ENCODE measurements at regions not wholly inside any gene's neighbourhood (a gene's known extent, or its start where the extent isn't known, plus 50 kb on each side); places are given as distances from the start of the nearest gene placed in this dataset.

GRCh38 chr4:66577922-66578321 lies 907.6 kb upstream of the EPHA5 start:
- Histone ChIP-seq H3K36me3 (ENCODE audit: control insufficient read depth in 1 of 2, insufficient read depth in 2 of 2, low read length in 2 of 2) (no peaks in the 10 kb centered on the region), H3K23ac (ENCODE audit: low read length) (no peak overlapping the region), H3K9me3 (ENCODE audit: insufficient read depth, low read depth, low read length) (no peaks in the 10 kb centered on the region), H2BK120ac (ENCODE audit: insufficient read depth, low read length, poor library complexity) (no peak overlapping the region), H4K12ac (ENCODE audit: low read depth, low read length) (no peak overlapping the region), H3K14ac (ENCODE audit: low read length) (no peak overlapping the region), H4K8ac (ENCODE audit: low read depth, low read length) (no peak overlapping the region), H2AK5ac (ENCODE audit: low read length) (no peak overlapping the region), H2BK5ac (ENCODE audit: low read depth, low read length, poor library complexity) (no peak overlapping the region), H3K9ac (ENCODE audit: low read length) (no peak overlapping the region), H3K27ac (ENCODE audit: low read depth, low read length) (no peak overlapping the region), H4K91ac (ENCODE audit: low read depth, low read length) (no peak overlapping the region), H3K18ac (ENCODE audit: low read length) (no peak overlapping the region), H3K79me2 (ENCODE audit: control insufficient read depth, insufficient read depth, low read length, poor library complexity) (no peaks in the 10 kb centered on the region), H3K4me2 (ENCODE audit: low read length) (no peak overlapping the region), H3K27me3 (ENCODE audit: insufficient read depth, low read length) (no peaks in the 10 kb centered on the region), H3K79me1 (ENCODE audit: low read length) (no peaks in the 10 kb centered on the region), H3K4me1 (ENCODE audit: control insufficient read depth in 1 of 2, insufficient read depth in 2 of 2, low read length in 2 of 2) (peaks cover 0 to 2% of the 10 kb centered on the region in 2 experiments), H2AFZ (ENCODE audit: insufficient read depth, low read length, poor library complexity) (no peak overlapping the region), H2BK12ac (ENCODE audit: low read length) (no peak overlapping the region), H3K4me3 (ENCODE audit: low read depth, low read length) (no peak overlapping the region), H3K4ac (ENCODE audit: low read depth, low read length) (no peak overlapping the region)
- WGBS (ENCODE audit: extremely low coverage, insufficient coverage, insufficient read length): no CpG with 5 or more reads among the region's 2 CpGs
- no peak for DNase-seq

- no peak overlapping the region for H4K91ac ChIP-seq (ENCODE audit: low read depth, low read length)
- no peak overlapping the region for H3K4ac ChIP-seq (ENCODE audit: low read depth, low read length)
- no peak overlapping the region for H2BK12ac ChIP-seq (ENCODE audit: low read length)
- H3K9ac ChIP-seq (ENCODE audit: low read length): no peak overlapping the region
- no CpG with 5 or more reads among the region's 11 CpGs for WGBS (ENCODE audit: extremely low coverage, insufficient coverage, insufficient read length)
- H3K36me3 ChIP-seq (ENCODE audit: control insufficient read depth in 1 of 2, insufficient read depth in 2 of 2, low read length in 2 of 2): no peaks in the 10 kb centered on the region
- peaks cover 0 to 2% of the 10 kb centered on the region in 2 experiments for H3K4me1 ChIP-seq (ENCODE audit: control insufficient read depth in 1 of 2, insufficient read depth in 2 of 2, low read length in 2 of 2)
- H3K18ac ChIP-seq (ENCODE audit: low read length): no peak overlapping the region
- H2BK5ac ChIP-seq (ENCODE audit: low read depth, low read length, poor library complexity): no peak overlapping the region
- no peak overlapping the region for H4K8ac ChIP-seq (ENCODE audit: low read depth, low read length)
- no peak overlapping the region for H3K23ac ChIP-seq (ENCODE audit: low read length)
- DNase-seq: no peak
- no peaks in the 10 kb centered on the region for H3K79me2 ChIP-seq (ENCODE audit: control insufficient read depth, insufficient read depth, low read length, poor library complexity)
- H3K9me3 ChIP-seq (ENCODE audit: insufficient read depth, low read depth, low read length): no peaks in the 10 kb centered on the region
- H3K14ac ChIP-seq (ENCODE audit: low read length): no peak overlapping the region
- no peak overlapping the region for H2BK120ac ChIP-seq (ENCODE audit: insufficient read depth, low read length, poor library complexity)
- no peak overlapping the region for H3K4me2 ChIP-seq (ENCODE audit: low read length)
- H3K27ac ChIP-seq (ENCODE audit: low read depth, low read length): no peak overlapping the region
- H3K27me3 ChIP-seq (ENCODE audit: insufficient read depth, low read length): no peaks in the 10 kb centered on the region
- no peak overlapping the region for H3K4me3 ChIP-seq (ENCODE audit: low read depth, low read length)
- H2AK5ac ChIP-seq (ENCODE audit: low read length): no peak overlapping the region
- no peaks in the 10 kb centered on the region for H3K79me1 ChIP-seq (ENCODE audit: low read length)
- H2AFZ ChIP-seq (ENCODE audit: insufficient read depth, low read length, poor library complexity): no peak overlapping the region
- H4K12ac ChIP-seq (ENCODE audit: low read depth, low read length): no peak overlapping the region
Observed at GRCh38 chr4:66575008-66575696, 904.9 kb upstream of the EPHA5 start.

- Histone ChIP-seq H3K9me3 (ENCODE audit: insufficient read depth, low read depth, low read length) (no peaks in the 10 kb centered on the region), H3K27ac (ENCODE audit: low read depth, low read length) (no peak overlapping the region), H3K18ac (ENCODE audit: low read length) (no peak overlapping the region), H2BK5ac (ENCODE audit: low read depth, low read length, poor library complexity) (no peak overlapping the region), H3K23ac (ENCODE audit: low read length) (no peak overlapping the region), H2AK5ac (ENCODE audit: low read length) (no peak overlapping the region), H3K36me3 (ENCODE audit: control insufficient read depth in 1 of 2, insufficient read depth in 2 of 2, low read length in 2 of 2) (no peaks in the 10 kb centered on the region), H3K4me2 (ENCODE audit: low read length) (no peak overlapping the region), H3K9ac (ENCODE audit: low read length) (no peak overlapping the region), H3K27me3 (ENCODE audit: insufficient read depth, low read length) (no peaks in the 10 kb centered on the region), H3K4me3 (ENCODE audit: low read depth, low read length) (no peak overlapping the region), H3K79me1 (ENCODE audit: low read length) (no peaks in the 10 kb centered on the region), H2AFZ (ENCODE audit: insufficient read depth, low read length, poor library complexity) (no peak overlapping the region), H3K4me1 (ENCODE audit: control insufficient read depth in 1 of 2, insufficient read depth in 2 of 2, low read length in 2 of 2) (peaks cover 0 to 2% of the 10 kb centered on the region in 2 experiments), H4K12ac (ENCODE audit: low read depth, low read length) (no peak overlapping the region), H2BK120ac (ENCODE audit: insufficient read depth, low read length, poor library complexity) (no peak overlapping the region), H4K8ac (ENCODE audit: low read depth, low read length) (no peak overlapping the region), H3K79me2 (ENCODE audit: control insufficient read depth, insufficient read depth, low read length, poor library complexity) (no peaks in the 10 kb centered on the region), H4K91ac (ENCODE audit: low read depth, low read length) (no peak overlapping the region), H3K14ac (ENCODE audit: low read length) (no peak overlapping the region), H3K4ac (ENCODE audit: low read depth, low read length) (no peak overlapping the region), H2BK12ac (ENCODE audit: low read length) (no peak overlapping the region)
- no CpG with 5 or more reads among the region's 7 CpGs for WGBS (ENCODE audit: extremely low coverage, insufficient coverage, insufficient read length)
- DNase-seq: no peak
Observed at GRCh38 chr4:66574145-66574978, 904.1 kb upstream of the EPHA5 start.

- Histone ChIP-seq H3K4ac (ENCODE audit: low read depth, low read length) (no peak overlapping the region), H3K27ac (ENCODE audit: low read depth, low read length) (no peak overlapping the region), H3K4me3 (ENCODE audit: low read depth, low read length) (no peak overlapping the region), H3K14ac (ENCODE audit: low read length) (no peak overlapping the region), H3K36me3 (ENCODE audit: control insufficient read depth in 1 of 2, insufficient read depth in 2 of 2, low read length in 2 of 2) (no peaks in the 10 kb centered on the region), H3K79me1 (ENCODE audit: low read length) (no peaks in the 10 kb centered on the region), H4K91ac (ENCODE audit: low read depth, low read length) (no peak overlapping the region), H2BK5ac (ENCODE audit: low read depth, low read length, poor library complexity) (no peak overlapping the region), H2AFZ (ENCODE audit: insufficient read depth, low read length, poor library complexity) (no peak overlapping the region), H3K79me2 (ENCODE audit: control insufficient read depth, insufficient read depth, low read length, poor library complexity) (no peaks in the 10 kb centered on the region), H3K27me3 (ENCODE audit: insufficient read depth, low read length) (no peaks in the 10 kb centered on the region), H2AK5ac (ENCODE audit: low read length) (no peak overlapping the region), H3K9me3 (ENCODE audit: insufficient read depth, low read depth, low read length) (no peaks in the 10 kb centered on the region), H3K18ac (ENCODE audit: low read length) (no peak overlapping the region), H4K12ac (ENCODE audit: low read depth, low read length) (no peak overlapping the region), H2BK120ac (ENCODE audit: insufficient read depth, low read length, poor library complexity) (no peak overlapping the region), H4K8ac (ENCODE audit: low read depth, low read length) (no peak overlapping the region), H3K23ac (ENCODE audit: low read length) (no peak overlapping the region), H3K9ac (ENCODE audit: low read length) (no peak overlapping the region), H3K4me1 (ENCODE audit: control insufficient read depth in 1 of 2, insufficient read depth in 2 of 2, low read length in 2 of 2) (peaks cover 0 to 2% of the 10 kb centered on the region in 2 experiments), H2BK12ac (ENCODE audit: low read length) (no peak overlapping the region), H3K4me2 (ENCODE audit: low read length) (no peak overlapping the region)
- DNase-seq: no peak
- WGBS (ENCODE audit: extremely low coverage, insufficient coverage, insufficient read length): no CpG with 5 or more reads among the region's 2 CpGs
Observed at GRCh38 chr4:66572949-66573348, 902.7 kb upstream of the EPHA5 start.
